Non-pigmented ciliary epithelial cell (primary cell): ENCODE measurements at regions not wholly inside any gene's neighbourhood (a gene's known extent, or its start where the extent isn't known, plus 50 kb on each side); places are given as distances from the start of the nearest gene placed in this dataset.

Experiments used
- DNase-seq: peaks from one replicate; pipeline ENCODE4 v3.0.0-alpha.2; 2010; ENCODE audit warnings: low read depth

DNA sequence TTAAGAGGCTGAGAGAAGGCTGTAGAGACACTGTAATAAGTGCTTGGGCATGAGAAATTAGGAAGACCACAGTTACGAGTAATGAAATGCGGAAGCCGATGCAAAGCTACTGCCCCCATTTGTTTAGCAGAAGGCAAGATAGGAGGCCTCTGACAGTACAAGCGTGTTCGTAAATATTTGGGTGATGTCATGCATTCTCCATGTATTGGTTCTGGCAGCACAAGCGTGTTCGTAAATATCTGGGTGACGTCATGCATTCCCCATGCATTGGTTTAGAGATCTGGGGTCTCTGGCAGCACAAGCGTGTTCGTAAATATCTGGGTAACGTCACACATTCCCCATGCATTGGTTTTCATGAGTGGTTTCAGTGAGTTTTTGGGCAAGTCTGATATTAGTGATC, 661.5 kb upstream of the FRG1 start:
- DNase-seq = no peak

DNA sequence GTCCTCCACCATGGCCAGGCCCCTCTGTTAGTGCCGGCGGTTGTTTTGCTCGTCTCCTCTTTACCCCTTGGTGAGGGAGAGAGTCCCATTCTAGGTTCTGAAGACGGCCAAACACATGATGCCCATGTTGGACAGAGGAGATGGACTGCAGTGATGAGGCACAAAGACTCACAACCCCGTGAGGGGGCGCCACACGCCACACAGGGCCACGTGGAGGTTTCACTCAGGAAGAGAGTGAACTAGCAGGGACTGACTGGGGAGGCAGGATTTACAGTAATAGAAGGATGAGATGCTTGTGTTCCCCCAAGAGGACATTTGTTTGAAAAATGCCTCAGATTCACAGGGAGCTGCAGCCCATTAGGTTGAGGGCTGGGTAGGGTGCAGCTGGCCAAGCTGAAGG, 655.3 kb upstream of the FRG1 start:
- DNase-seq = no peak

DNA sequence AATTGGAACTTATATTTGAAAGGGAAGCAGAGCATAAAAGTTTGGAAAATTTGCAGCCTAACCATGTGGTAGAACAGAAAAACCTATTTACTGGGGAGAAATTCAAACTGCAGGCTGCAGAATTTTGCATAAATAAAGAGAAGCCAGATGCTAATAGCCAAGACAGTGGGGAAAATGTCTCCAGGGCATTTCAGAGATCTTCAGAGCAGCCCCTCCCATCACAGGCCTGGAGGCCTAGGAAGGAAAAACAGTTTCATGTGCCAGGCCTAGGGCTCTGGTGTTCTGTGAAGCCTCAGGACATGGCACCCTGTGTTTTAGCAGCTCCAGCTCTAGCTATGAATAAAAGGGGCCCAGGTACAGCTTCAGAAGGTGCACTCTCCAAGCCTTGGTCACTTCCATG, 648.7 kb upstream of the FRG1 start:
- no peak for DNase-seq

DNA sequence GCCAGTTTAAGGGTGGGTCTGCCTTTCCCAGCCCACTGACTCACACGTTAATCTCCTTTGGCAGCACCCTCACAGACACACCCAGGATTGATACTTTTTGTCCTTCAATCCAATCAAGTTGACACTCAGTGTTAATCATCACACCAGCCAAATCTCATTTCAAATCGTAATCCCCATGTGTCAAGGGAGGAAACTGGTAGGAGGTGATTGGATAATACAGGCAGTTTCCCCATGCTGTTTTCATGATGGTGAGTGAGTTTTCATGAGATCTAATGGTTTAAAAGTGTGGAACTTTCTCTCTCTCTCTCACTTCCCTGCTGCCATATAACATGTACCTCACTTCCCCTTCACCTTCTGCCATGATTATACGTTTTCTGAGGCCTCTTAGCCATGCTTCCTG, 647.2 kb upstream of the FRG1 start:
- no peak for DNase-seq

DNA sequence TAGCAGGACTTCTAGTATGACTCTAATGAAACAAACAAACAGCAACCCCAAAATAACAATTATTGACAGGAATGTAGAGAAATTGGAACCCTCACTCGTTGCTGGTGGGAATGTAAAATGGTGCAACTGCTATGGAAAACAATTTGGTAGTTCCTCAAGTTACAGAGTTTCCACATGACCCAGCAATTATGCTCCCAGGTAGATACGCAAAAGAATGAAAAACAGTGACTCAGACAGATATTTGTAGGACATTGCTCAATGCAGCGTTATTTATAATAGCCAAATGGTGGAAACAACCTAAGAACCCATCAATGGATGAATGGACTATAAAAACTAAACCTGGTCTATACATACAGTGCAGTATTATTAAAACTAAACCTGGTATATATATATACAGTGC, 646.1 kb upstream of the FRG1 start:
- no peak for DNase-seq

DNA sequence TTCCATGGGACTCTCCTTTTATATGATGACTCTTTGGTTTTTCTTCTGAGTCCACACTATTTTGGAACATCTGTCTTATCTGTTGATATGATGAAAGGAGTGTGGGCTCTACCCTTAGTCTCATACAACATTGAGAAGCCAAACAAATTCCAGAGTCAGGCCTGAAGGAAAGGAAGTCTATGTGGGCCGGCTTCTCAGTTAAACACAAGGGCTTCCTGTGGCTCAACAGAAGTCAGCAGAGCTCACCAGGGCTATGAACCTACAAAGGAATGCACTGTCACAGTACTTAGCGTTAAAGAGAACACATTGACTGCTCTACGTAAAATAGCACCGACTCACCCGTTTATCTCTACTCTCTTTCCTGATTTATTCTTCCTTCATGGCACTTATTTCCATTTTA, 641.0 kb upstream of the FRG1 start:
- no peak for DNase-seq

DNA sequence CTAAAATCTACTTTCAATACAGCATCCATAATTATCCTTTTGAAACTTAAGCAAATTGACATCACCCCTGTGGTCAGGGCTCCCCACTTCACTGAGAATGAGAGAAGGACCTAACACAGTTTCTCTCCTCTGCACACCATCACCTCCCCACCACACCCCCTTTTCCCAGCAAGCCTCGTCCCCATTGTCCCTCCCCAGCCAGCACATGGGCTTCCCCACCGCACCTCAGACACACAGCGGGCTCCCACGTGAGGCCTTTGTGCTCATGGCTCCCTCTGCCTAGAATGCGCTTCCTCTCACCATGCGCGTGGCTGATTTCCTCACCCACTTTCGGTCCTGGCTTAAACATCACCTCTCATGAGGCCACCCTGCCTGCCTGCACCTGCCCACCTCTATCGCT, 639.0 kb upstream of the FRG1 start:
- no peak for DNase-seq

DNA sequence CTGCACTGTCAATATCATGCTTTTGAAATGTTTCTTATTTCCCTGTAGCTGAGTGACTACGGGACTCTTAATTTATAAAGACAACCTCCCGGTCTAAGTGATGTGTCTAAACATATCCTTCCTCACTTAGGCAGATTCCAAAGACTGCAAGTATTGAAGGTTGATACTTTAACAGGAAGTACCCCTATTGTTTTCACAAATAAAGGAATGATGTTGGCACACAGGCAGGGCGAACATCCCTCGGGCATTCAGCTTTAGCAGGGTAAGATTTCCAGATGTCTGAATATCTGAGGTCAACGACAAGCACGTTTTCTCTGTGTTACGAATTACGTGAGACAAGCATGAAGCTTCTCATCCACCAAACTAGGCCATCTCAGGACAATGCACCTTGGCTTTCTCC, 638.0 kb upstream of the FRG1 start:
- no peak for DNase-seq

DNA sequence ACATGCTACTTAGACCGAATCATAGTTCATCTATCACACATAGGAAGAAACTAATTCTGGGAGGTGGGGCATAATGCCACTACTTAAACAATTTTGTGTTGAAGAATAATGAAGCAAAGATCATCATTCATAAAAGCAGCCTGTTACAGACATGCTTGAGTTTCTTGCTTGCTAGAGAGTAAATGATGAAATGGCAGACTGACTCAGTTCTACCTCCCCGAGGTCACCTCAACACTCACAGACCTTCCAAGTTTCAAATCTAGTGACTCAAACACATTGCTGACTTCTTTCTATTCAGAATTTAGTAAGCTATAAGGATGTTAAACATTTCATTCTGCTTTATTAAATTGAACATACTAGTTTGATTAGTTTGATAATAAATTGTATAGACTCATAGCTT, 636.5 kb upstream of the FRG1 start:
- DNase-seq = no peak

DNA sequence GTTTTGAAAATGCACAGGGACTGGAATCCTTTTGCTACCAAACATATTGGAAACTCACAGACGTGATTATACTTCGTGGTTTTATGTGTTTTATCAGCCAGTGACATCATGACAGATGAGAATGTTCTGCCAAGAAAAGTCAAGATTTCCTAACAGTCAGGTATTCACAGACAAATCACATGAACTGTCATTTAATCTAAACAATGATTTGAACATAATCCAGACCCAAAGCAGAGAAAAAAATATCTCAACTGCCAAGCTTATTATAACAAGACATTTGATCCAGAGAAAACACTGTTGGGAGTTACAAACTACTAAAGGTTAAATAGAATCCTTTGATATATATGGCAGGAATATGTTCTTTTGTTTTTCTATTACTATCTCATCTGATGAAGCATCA, 635.9 kb upstream of the FRG1 start:
- no peak for DNase-seq

DNA sequence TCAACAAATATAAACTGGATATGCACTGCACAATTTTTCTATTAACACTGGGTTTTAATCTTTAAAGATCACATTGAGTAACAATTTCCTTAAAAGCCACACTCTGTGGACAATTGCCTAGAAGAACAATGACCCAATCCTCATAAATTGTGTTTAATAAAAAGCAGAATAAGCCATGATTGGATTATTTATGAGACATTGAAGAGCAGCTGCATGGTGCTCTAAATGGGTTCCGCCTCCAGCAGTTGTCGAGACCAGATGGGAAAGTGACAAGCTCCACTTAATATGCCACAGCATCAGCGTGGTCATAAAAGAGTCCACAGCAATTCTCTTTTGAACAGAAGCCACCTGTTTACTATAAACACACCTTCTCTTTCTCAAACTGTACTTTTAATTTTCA, 635.2 kb upstream of the FRG1 start:
- DNase-seq = no peak

DNA sequence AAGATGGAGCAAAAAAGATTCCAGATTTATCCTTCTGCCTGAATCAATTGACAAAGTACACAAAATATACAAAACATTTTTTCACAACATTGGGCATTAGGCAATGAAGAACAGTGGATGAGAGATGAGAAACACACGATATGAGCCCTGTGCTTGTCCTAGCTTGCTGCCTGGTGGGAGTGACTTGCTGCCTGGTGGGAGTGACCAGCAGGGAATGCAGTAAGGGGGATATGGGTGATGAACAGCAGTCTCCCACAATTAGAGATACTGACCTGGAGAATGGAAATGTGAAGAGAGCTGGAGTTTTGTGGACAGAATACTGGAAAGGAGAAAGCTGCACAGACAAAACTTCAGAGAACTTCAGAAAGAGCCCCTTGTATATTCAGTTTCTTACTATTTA, 629.4 kb upstream of the FRG1 start:
- DNase-seq = no peak

DNA sequence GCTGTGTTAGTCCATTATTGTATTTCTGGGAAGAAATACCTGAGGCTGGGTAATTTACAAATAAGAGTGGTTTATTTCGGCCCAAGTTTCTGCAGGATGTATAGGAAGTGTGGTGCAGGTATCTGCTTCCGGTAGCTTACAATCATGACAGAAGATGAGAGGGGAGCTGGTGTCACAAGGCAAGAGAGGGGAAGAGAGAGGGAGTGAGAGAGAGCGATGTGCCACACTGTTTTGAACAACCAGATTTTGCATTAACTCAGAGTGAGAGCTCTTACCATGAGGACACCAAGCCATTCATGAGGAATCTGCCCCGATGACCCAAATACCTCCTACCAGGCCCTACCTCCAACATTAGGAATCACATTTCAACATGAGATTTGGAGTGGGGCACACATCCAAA, 627.6 kb upstream of the FRG1 start:
- DNase-seq = no peak

DNA sequence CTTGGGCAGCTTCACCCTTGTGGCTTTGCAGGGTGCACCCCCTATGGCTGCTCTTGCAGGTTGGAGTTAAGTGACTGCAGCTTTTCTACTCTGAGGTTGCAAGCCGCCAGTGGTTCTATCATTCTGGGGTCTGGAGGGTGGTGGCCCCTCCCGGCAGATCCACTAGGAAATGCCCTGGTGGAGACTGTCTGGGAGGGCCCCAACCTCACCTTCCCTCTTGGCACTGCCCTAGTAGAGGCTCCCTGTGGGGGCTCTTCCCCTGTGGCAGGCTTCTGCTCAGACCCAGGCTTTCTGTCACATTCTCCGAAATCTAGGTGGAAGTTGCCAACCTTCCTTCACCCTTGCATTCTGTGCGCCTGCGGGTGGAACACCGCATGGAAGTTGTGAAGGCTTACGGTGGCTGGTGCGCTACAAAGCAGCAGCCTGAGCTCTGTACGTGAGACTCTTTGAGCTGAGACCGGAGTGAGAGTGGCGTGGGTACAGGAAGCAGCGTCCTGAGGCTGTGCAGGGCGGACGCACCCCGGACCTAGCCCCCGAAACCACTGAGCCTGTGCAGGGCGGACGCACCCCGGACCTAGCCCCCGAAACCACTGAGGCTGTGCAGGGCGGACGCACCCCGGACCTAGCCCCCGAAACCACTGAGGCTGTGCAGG, 626.7 kb upstream of the FRG1 start:
- no peak for DNase-seq

DNA sequence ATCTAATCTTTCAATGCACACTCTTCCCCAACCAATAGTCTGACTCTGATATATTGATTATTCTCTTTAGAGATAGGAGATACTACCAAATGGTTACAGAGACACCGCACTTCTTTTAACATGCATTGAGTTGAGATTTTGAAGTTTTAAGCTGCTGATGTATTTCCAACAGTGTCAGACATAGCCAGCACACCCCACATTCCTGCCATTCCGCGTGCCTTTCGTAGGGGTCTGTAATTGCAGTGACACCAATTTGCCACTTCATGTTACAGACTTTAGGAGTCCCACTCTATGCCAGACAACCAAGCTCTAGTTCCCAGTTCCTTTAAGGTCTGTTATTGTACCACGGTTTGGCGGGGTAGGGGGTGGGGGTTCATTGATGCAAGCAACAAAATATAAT, 618.2 kb upstream of the FRG1 start:
- no peak for DNase-seq

DNA sequence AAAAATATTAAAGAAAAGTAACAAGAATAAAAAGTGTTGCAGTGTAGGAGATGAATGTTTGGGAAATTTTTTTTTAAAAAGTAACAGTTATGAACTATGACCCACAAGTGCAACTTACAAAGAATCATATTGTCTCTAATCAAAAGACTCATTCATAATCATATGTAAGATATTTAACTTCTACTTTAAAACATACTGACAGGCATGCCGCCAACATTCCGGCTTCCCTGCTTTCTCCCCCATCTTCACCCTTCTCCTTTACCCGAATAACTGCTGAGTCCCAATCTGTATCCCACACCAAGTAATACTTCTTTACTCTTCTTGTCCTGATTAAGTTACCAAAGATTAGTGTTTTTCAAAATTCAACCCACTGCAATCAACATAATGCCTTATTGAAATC, 598.8 kb upstream of the FRG1 start:
- DNase-seq = no peak

DNA sequence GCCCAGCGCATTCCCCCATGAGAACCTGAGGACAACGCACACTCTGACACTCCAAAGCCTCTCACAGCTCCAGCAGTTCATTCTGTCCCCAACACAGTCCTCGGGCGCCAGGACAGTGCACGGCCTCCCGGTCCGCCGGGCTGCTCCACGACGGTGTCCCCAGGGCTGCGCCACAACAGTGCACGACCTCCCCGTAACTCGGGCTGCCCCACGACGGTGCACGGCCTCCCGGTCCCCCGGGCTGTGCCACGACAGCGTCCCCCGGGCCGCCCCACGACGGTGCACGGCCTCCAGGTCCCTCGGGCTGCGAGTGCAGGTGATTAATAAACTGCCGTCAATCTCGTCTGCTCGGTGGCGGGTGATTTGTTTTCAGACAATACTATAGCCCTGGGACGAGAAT, 585.1 kb upstream of the FRG1 start:
- DNase-seq = no peak

DNA sequence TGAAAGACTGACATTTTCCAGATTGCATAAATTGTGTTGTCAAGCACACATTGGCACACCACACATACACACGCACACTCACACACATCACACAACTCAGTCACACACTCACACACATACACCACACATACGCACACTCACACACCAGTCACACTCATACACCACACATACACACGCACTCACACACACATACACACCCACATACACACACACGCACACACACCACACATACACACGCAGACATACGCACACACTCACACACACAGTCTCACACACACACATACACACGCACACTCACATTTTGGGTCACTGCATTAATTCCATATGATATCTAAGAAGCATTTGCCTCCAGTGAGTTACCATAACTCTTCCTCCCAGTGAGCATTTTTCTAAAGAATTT, 578.3 kb upstream of the FRG1 start:
- DNase-seq = no peak

DNA sequence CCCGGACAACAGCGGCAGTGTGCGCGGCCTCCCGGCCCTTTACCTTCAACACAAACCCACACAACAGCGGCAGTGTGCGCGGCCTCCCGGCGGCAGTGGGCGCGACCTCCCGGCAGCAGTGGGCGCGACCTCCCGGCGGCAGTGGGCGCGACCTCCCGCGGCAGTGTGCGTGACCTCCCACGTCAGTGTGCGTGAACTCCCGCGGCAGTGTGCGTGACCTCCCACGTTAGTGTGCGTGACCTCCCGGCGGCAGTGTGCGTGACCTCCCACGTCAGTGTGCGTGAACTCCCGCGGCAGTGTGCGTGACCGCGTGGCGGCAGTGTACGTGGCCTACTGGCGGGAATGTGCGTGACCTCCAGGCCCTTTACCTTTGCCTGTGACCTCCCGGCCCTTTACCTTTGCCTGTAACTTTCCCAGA, 576.6 kb upstream of the FRG1 start:
- DNase-seq = no peak

DNA sequence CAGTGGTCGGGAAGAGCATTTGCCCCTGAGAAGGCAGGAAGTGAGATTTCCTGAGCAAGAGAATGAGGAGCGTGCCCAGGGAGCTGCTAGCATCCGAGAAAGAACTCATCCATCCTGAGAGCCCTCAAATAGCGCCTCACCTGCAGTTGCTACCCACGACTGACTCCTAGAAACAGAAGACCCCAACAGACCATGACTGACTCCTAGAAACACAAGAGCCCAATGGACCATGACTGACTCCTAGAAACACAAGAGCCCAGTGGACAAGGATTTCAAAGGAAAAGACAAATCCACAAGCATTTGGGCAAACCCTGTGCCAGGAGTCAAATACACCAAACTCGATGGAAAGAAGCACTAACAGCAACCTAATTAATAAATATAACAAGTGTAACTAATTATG, 575.2 kb upstream of the FRG1 start:
- DNase-seq = no peak

DNA sequence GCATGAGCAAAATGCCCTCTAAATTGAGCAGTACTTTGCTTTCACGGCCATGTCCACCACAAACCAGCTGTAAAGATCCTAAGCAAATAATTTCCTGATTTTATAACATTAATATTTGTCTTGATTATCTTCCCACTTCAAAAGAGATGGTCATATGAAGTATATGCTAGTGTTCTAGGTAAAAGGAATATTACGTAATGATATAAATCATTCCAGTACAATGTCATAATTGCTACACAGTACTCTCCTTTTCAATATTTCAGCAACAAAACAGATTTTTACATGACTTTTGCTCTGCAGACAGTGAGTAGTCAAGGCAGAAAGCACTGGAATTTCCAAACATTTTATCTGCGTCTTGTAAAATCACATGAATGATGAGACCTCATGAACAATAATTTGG, 572.8 kb upstream of the FRG1 start:
- DNase-seq = no peak

DNA sequence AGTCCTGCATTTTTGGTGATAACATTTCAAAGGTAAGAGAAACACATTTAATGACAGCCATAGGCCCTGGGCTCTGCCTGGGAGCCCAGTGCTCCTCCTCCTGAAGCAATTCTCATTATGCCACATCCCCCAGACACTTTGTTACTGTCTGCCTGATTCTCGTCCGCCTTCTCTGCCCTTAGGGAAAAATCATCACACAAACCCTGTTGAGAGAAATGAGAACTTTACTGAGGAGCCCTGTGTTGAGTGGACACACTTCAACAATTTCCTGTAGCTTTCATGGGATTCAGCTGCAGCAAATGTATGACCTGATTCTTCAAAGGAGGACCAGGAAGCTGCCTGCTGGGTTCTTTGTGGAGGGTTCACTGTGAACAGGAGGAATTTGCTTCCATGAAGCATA, 566.5 kb upstream of the FRG1 start:
- no peak for DNase-seq

DNA sequence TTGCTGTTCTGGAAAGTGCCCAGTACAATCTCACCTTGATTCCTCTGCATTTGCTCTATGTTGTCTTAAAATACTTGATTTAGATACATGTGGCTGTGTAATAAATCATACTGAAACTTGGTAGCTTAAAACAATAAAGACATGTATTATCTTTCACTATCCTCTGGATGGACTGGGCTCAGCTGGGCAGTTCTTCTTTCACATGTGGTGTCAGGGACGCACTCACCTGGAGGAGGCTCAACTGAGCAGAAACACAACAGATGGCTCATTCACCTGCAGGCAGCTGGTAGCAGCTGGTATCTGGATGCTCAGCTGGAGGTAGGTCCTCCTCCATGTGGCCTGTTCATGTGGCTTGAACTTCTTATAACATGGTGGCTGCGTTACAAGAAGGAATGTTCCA, 563.8 kb upstream of the FRG1 start:
- no peak for DNase-seq

DNA sequence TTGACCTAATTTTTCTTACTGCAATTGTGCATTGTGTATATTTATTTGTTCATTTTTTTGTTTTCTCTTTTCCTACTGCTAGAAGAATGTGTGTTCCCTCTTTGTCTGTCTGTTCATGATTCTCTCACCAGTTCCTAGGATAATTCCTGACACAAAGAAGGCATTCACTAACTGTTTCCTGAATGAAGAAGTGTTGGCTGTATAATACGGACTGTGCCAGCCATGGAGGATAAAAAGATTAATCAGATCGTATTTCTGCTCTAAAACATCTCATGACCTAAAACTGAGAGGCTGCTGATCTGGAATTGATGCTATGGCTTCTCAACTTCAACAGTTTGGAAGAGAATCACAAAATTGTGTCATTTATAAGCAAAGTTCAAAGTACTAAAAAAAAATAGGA, 563.1 kb upstream of the FRG1 start:
- DNase-seq = no peak

DNA sequence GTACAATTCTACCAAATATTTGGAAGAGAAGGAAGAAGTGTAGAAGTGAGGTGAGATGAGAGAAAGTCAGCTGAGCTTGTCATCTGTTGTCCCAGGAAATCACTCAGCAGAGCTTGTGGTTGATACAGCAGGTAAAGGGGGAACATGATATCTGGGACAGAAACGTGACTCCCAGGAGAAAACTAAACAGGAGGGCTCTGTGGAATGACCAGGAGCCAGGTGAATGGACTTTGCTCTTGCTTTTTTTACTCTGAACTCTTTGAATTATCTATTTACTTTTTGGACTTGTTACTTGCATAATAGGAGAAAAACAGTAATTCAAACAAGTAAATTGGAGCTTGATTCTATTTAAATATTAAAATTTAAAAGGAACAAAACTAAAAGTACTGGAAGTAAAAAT, 555.6 kb upstream of the FRG1 start:
- DNase-seq = no peak
